Heart right ventricle (tissue), 16 donors: ENCODE measurements at regions not wholly inside any gene's neighbourhood (a gene's known extent, or its start where the extent isn't known, plus 50 kb on each side); places are given as distances from the start of the nearest gene placed in this dataset.
A peak's percentile ranks its signal among the peaks of the same experiment; 100 is the strongest.
"Not testable (repeated sequence)": the region's sequence is repeated elsewhere in the genome, so short reads cannot be mapped to it uniquely, and the experiment has no call there.

Experiments
- ATAC-seq, 8 donors: fragments of 200-7000 bp; cut with Tn5 transposase; one replicate each; pipeline ENCODE4 v1.9.1; 2020; ENCODE audit warnings: mild to moderate bottlenecking in 8 of 8, moderate library complexity in 8 of 8, moderate number of reproducible peaks in 1 of 8
- DNase-seq, 2 donors: peaks; one replicate each; pipeline ENCODE4 v3.0.0-alpha.2; 2020
- H3K27ac ChIP-seq, 10 donors: fragments of 200-600 bp; sonication (generic) in 2 of 10; one replicate each; pipeline versions ENCODE4 v1.5.0 to v1.8.0; 2020 to 2022; ENCODE audit warnings: mild to moderate bottlenecking in 3 of 10
- H3K27me3 ChIP-seq, 7 donors: fragments of 200-600 bp; one replicate each; pipeline ENCODE4 v1.8.0; 2021 to 2022; ENCODE audit warnings: mild to moderate bottlenecking in 2 of 7
- H3K36me3 ChIP-seq, 9 donors: fragments of 200-600 bp; sonication (generic) in 1 of 9; one replicate each; pipeline versions ENCODE4 v1.5.0 to v1.8.0; 2020 to 2022; ENCODE audit warnings: mild to moderate bottlenecking in 2 of 9
- H3K4me1 ChIP-seq, 9 donors: fragments of 200-600 bp; sonication (generic) in 1 of 9; one replicate each; pipeline versions ENCODE4 v1.5.0 to v1.8.0; 2020 to 2022; ENCODE audit warnings: mild to moderate bottlenecking in 4 of 9
- H3K4me3 ChIP-seq, 10 donors: fragments of 200-600 bp; sonication (generic) in 2 of 10; one replicate each; pipeline versions ENCODE4 v1.5.0 to v1.8.0; 2020 to 2022; ENCODE audit warnings: mild to moderate bottlenecking in 7 of 10, moderate library complexity in 2 of 10
- H3K9me3 ChIP-seq, 11 donors: fragments of 200-600 bp in 10 of 11; sonication (generic) in 2 of 11; one replicate each; pipeline versions ENCODE4 v1.5.0 to v1.8.0; 2013 to 2022; ENCODE audit warnings: mild to moderate bottlenecking in 2 of 11, control low read depth in 1 of 11, moderate library complexity in 1 of 11
- CTCF ChIP-seq, 9 donors: fragments of 200-600 bp; sonication (generic) in 2 of 9; IDR thresholded peaks; one replicate each; pipeline versions ENCODE4 v1.5.0 to v1.8.0; 2021 to 2022; ENCODE audit warnings: antibody characterized with exemption in 9 of 9, mild to moderate bottlenecking in 5 of 9, moderate library complexity in 1 of 9
- whole genome bisulfite sequencing, 2 donors: extraction: QIAGEN DNeasy Blood & Tissue Kit; methylation state at CpG; one replicate each; pipeline ENCODE4 v1.1.7; 2013; ENCODE audit warnings: inconsistent platforms in 1 of 2; 5-methylcytosine and 5-hydroxymethylcytosine counted together
- intact Hi-C, 10 donors: fragments of 100-400 bp; cut with DNase I; formaldehyde crosslinking; loops; one replicate each; pipeline versions ENCODE4 v1.11.1 to v1.14.2; 2022
- donor health status: Arrhythmogenic right ventricular cardiomyopathy.
- donor health status: ischemic (EF 13 %, LVEDD 7.1; RV severe dilation, severe dysfunction).
- donor health status: healthy with polysubstance abuse.
- donor health status: DM: no; HTN: yes; CAD: no.
- donor health status: DM: no; HTN: no; CAD: no.
- donor health status: ischemic (EF 25% LVEDD 6.9; RV normal size, moderate dysfunction).
- donor health status: ischemic (EF 25% LVEDD 5.7; RV mildly dilated, moderate dysfunction).
- donor health status: healthy.
- donor health status: DM: yes; HTN: yes; CAD: no.
- donor health status: Ischemic cardiomyopathy.
- donor health status: ischemic (EF 35%, LVEDD 5.7; RV mildly dilated, moderate dysfunction).
- donor health status: nonischemic (EF 11% LVEDD 7.7; RV severe dilation, severe dysfunction).
- donor health status: DM: yes; HTN: yes; CAD: no.
- donor health status: PGD.
- donor health status: ischemic (EF 29% LVEDD 5.4; RV normal size, mild dysfunction).
- donor health status: nonischemic (EF 23%, LVEDD 6.1; RV moderate dilation, normal function).

GRCh38 chr13:30520571-30520970, 54.8 kb upstream of the HMGB1 start:
- H3K27me3 ChIP-seq = no peaks in the 10 kb centered on the region
- H3K9me3 ChIP-seq = no peaks in the 10 kb centered on the region
- ATAC-seq (no peak), DNase-seq (no peak)
- H3K27ac ChIP-seq = no peak overlapping the region
- H3K36me3 ChIP-seq = no peaks in the 10 kb centered on the region
- no peak overlapping the region for H3K4me3 ChIP-seq
- intact Hi-C loops = no loop called here
- TF ChIP-seq CTCF (IDR thresholded peaks at IDR 0.05) = no peak
- WGBS, 2 donors = 75 to 80% methylated on average over 4 of the region's 4 CpGs
- H3K4me1 ChIP-seq = no peaks in the 10 kb centered on the region

GRCh38 chr13:30523211-30523610, 57.5 kb upstream of the HMGB1 start:
- ATAC-seq = no peak
- intact Hi-C loops = no loop called here
- TF ChIP-seq CTCF (IDR thresholded peaks at IDR 0.05) = no peak
- no peaks in the 10 kb centered on the region for H3K9me3 ChIP-seq
- H3K4me3 ChIP-seq = no peak overlapping the region
- H3K4me1 ChIP-seq = no peaks in the 10 kb centered on the region
- H3K27me3 ChIP-seq = no peaks in the 10 kb centered on the region
- DNase-seq = no peak
- 91 to 96% methylated on average over 2 of the region's 2 CpGs for WGBS, 2 donors
- H3K36me3 ChIP-seq = no peaks in the 10 kb centered on the region
- H3K27ac ChIP-seq = no peak overlapping the region

- H3K4me1 ChIP-seq, H3K27ac ChIP-seq, DNase-seq, H3K36me3 ChIP-seq, ATAC-seq, H3K4me3 ChIP-seq, intact Hi-C loops, H3K27me3 ChIP-seq, H3K9me3 ChIP-seq: not testable (repeated sequence)
- WGBS, 2 donors = 83 to 90% methylated on average over 1 of the region's 1 CpG
These were observed 58.1 kb upstream of the HMGB1 start for GRCh38 chr13:30523817-30524216.

GRCh38 chr13:30525212-30525611, 59.5 kb upstream of the HMGB1 start:
- H3K9me3 ChIP-seq, DNase-seq, H3K27me3 ChIP-seq, H3K36me3 ChIP-seq, intact Hi-C loops, ATAC-seq, H3K4me1 ChIP-seq, H3K4me3 ChIP-seq, H3K27ac ChIP-seq: not testable (repeated sequence)
- 28 to 46% methylated on average over 1 of the region's 1 CpG for WGBS, 2 donors

- 71 to 77% methylated on average over 21 of the region's 21 CpGs for WGBS, 2 donors
- H3K9me3 ChIP-seq = no peaks in the 10 kb centered on the region
- H3K4me3 ChIP-seq = no peak overlapping the region
- ATAC-seq (peak in 5 of 8 donors; percentile 20 to 49 (median 34)), DNase-seq (peak; percentile 6 to 23)
- intact Hi-C loops = no loop called here
- H3K27me3 ChIP-seq = no peaks in the 10 kb centered on the region
- no peaks in the 10 kb centered on the region for H3K4me1 ChIP-seq
- no peak overlapping the region for H3K27ac ChIP-seq
- no peaks in the 10 kb centered on the region for H3K36me3 ChIP-seq
- TF ChIP-seq CTCF (IDR thresholded peaks at IDR 0.05) = no peak
These were observed 61.1 kb upstream of the HMGB1 start for GRCh38 chr13:30526612-30527495.
